VCaP (cell line): ENCODE measurements at regions not wholly inside any gene's neighbourhood (a gene's known extent, or its start where the extent isn't known, plus 50 kb on each side); places are given as distances from the start of the nearest gene placed in this dataset.
"Not testable (repeated sequence)": the region's sequence is repeated elsewhere in the genome, so short reads cannot be mapped to it uniquely, and the experiment has no call there.

Experiments used
- H3K27ac ChIP-seq: fragments of 450-650 bp; 2 replicates; pipeline ENCODE4 v1.5.1; 2017
- TF ChIP-seq, protein P1 (sequence below): fragments of 450-650 bp; conservative IDR thresholded peaks from 2 replicates; pipeline ENCODE4 v1.5.1; 2017; ENCODE audit warnings: mild to moderate bottlenecking, moderate library complexity

DNA sequence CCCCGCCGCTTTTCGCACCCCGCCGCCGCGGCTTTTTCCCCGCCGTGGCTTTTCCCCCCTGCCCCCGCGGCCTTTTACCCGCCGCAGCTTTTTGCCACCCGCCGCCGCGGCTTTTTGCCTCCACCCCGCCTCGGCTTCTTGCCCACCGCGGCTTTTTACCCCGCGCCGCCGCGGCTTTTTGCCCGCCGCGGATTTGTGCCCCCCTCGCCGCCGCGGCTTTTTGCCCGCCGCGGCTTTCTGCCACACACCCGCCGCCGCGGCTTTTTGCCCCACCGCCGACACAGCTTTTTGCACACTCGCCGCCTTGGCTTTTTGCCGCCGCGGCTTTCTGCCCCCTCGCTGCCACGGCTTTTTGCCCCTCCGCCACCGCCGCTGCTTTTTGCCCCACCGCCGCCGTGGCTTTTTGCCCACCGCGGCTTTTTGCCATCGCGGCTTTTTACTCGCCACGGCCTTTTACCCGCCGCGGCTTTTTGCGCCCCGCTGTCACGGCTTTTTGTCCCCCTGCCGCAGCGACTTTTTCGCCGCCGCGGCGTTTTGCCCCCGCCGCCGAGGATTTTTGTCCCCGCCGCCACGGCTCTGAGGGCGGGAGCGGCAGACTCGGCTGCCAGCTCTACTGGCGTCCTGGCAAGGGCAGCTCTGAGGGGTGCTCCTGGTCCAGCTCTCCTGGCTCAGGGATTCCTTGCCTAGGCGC is 473.6 kb downstream of the FAM72C start:
- H3K27ac ChIP-seq, result not testable (repeated sequence)

DNA sequence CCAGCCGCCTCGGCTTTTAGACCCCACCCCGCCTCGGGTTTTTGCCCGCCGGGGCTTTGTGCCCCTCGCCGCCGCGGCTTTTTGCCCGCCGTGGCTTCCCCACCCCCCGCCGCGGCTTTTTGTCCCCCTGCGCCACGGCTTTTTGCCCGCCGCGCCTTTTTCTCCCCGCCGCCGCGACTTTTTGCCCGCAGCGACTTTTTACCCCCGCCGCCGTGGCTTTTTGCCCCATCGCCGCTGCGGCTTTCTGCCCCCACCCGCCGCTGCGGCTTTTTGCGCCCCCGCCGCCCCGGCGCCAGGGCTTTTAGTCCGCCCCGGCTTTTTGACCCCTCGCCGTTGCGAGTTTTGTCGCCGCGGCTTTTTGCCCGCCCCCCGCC is 474.4 kb downstream of the FAM72C start:
- no peak overlapping the region for H3K27ac ChIP-seq
- TF ChIP-seq, protein P1, sequence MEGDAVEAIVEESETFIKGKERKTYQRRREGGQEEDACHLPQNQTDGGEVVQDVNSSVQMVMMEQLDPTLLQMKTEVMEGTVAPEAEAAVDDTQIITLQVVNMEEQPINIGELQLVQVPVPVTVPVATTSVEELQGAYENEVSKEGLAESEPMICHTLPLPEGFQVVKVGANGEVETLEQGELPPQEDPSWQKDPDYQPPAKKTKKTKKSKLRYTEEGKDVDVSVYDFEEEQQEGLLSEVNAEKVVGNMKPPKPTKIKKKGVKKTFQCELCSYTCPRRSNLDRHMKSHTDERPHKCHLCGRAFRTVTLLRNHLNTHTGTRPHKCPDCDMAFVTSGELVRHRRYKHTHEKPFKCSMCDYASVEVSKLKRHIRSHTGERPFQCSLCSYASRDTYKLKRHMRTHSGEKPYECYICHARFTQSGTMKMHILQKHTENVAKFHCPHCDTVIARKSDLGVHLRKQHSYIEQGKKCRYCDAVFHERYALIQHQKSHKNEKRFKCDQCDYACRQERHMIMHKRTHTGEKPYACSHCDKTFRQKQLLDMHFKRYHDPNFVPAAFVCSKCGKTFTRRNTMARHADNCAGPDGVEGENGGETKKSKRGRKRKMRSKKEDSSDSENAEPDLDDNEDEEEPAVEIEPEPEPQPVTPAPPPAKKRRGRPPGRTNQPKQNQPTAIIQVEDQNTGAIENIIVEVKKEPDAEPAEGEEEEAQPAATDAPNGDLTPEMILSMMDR, result no peak

DNA sequence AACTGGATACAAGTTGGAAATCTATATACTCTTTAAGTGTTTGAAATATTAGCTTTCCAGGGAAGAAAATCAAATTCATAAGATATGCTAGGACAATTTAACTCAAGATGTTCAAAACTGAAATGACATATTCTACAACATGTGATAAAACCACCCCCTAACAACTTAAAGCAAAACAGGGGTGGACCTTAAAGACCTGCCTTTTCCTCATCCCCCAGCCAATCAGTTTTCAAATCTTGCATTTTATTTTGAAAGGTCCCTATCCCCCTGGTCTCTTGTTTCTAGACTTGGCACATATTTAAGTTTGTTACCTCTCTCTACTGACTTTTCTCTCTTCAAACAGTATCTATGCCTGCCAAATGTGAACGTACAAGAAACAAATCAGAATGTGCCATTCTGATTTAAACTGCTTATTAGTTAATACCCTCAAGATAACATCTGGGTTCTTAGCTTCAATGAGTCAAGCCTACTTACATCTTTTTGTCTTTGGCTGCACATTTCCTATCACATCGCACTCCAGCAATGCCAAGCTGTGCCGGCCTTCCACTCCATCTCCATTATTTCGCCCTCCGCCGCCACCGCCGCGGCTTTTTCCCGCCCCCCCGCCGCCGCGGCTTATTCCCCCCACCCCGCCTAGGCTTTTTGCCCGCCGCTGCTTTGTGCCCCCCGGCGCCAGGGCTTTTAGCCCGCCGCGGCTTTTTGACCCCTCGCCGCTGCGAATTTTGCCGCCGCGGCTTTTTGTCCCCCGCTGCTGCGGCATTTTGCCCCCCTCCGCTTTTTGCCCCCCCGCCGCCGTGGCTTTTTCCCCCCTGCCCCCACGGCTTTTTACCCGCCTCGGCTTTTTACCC is 475.0 kb downstream of the FAM72C start:
- H3K27ac ChIP-seq, result not testable (repeated sequence)
